ENCODE measurements at regions not wholly inside any gene's neighbourhood (a gene's known extent, or its start where the extent isn't known, plus 50 kb on each side); places are given as distances from the start of the nearest gene placed in this dataset.

DNA sequence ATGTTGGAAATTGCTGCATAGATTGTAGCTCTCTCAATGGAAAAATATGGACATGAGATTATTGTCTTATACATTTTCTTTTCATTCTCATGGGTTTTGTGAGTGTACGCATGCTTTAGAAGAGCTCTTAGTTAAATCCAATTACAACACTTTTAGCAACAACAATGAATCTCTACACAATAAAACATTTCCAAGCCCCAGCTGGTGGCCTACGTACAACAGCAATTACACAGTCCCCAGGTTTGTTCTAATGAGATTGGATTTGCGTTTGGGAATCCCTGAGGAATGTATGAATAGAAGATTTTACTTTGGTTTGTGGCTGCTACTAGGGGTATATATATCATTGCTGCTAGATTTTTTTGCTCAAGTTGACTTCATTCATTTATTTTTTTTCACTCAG lies 98.6 kb downstream of the FHDC1 start:
- no peak overlapping the region for H3K4me3 ChIP-seq
- intact Hi-C loops (cut with DNase I), result no loop called here
- H3K27me3 ChIP-seq (replicated peaks; ENCODE audit: insufficient read depth), result no peaks in the 10 kb centered on the region
- TF ChIP-seq POLR2AphosphoS5 (IDR thresholded peaks at IDR 0.05) (no peak), POLR2A (IDR thresholded peaks at IDR 0.05) (no peak)
- TF ChIP-seq, protein P1, sequence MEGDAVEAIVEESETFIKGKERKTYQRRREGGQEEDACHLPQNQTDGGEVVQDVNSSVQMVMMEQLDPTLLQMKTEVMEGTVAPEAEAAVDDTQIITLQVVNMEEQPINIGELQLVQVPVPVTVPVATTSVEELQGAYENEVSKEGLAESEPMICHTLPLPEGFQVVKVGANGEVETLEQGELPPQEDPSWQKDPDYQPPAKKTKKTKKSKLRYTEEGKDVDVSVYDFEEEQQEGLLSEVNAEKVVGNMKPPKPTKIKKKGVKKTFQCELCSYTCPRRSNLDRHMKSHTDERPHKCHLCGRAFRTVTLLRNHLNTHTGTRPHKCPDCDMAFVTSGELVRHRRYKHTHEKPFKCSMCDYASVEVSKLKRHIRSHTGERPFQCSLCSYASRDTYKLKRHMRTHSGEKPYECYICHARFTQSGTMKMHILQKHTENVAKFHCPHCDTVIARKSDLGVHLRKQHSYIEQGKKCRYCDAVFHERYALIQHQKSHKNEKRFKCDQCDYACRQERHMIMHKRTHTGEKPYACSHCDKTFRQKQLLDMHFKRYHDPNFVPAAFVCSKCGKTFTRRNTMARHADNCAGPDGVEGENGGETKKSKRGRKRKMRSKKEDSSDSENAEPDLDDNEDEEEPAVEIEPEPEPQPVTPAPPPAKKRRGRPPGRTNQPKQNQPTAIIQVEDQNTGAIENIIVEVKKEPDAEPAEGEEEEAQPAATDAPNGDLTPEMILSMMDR (IDR thresholded peaks at IDR 0.05), result no peak
- 79% methylated on average over 3 of the region's 3 CpGs for WGBS
- DNase-seq (ENCODE audit: low spot score), result no peak
- H3K4me1 ChIP-seq (replicated peaks), result peaks cover 2% of the 10 kb centered on the region
- no peaks in the 10 kb centered on the region for H3K9me3 ChIP-seq
- no peaks in the 10 kb centered on the region for H3K36me3 ChIP-seq
- no peak overlapping the region for H3K27ac ChIP-seq

DNA sequence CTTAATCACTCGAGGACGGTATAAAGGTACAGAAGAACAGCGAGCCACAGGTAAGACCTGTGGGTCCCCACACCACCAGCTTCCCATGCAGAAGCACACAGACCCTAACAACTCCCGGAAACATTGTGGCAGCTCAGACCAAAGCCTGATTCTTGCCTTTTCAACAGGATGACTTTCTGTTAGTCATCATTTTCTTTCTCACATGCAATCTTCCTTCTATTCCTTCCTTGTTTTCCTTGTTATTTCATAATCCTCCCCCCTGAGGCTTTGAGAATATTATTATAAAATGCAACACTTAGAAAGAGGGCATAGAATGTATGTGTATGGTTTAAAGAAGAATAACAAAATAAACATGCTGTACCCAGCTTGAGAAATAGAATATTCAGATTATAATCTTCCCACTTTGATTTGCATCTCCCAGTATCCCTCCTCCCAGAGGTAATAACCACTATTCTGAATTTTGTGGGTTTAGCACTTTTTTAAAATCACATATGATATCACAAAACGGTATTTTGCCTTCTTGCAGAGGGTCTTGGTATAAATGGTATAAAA lies 100.9 kb downstream of the FHDC1 start:
- intact Hi-C loops (cut with DNase I), result no loop called here
- no peaks in the 10 kb centered on the region for H3K36me3 ChIP-seq
- H3K4me1 ChIP-seq (replicated peaks), result peaks cover 2% of the 10 kb centered on the region
- no peaks in the 10 kb centered on the region for H3K27me3 ChIP-seq (replicated peaks; ENCODE audit: insufficient read depth)
- H3K9me3 ChIP-seq, result no peaks in the 10 kb centered on the region
- TF ChIP-seq POLR2A (IDR thresholded peaks at IDR 0.05) (no peak), POLR2AphosphoS5 (IDR thresholded peaks at IDR 0.05) (no peak)
- TF ChIP-seq, protein P1 (IDR thresholded peaks at IDR 0.05), result no peak
- DNase-seq (ENCODE audit: low spot score), result no peak
- WGBS, result 84% methylated on average over 5 of the region's 5 CpGs
- H3K27ac ChIP-seq, result no peak overlapping the region
- no peak overlapping the region for H3K4me3 ChIP-seq

DNA sequence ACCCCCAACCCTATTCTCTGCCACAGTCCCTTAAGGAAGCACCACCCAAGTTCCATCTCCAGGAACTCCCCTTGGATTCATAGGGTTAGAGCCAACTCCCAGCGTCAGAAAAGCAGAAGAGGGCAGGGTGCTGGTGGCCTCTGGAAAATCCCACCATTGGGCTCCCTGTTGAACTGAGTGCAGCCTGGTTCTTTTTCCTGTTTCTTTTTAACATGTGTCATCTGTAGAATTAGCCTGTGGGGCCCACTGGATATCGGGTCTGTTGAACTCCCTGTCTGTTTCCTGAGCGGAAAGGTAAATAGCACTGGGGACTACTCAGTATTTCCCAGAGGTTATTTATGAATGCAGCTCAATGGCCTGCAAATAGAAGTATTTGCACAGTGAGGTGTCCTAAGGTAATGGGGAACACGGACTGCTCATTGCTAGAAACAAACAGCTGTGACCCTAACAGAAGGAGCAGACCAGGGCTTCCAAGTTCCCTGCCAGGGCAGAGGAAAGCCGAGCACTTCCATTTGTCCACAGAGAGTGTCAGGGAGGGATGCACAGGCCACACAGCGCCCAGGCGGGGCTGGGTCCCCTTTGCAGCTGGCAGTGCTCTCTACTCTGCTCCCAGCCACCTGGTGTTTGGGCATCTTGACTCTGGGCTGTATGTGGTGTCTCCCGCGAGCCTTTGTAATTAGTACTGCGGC lies 102.6 kb downstream of the FHDC1 start:
- Histone ChIP-seq H3K36me3 (no peaks in the 10 kb centered on the region), H3K27me3 (replicated peaks; ENCODE audit: insufficient read depth) (no peaks in the 10 kb centered on the region), H3K4me1 (replicated peaks) (peaks cover 2% of the 10 kb centered on the region), H3K4me3 (no peak overlapping the region), H3K9me3 (no peaks in the 10 kb centered on the region), H3K27ac (peak overlapping the region in 1 of 2 donors; percentile 52)
- intact Hi-C loops (cut with DNase I), result no loop called here
- WGBS, result 53% methylated on average over 10 of the region's 10 CpGs
- DNase-seq (ENCODE audit: low spot score), result peak; percentile 42
- TF ChIP-seq POLR2AphosphoS5 (IDR thresholded peaks at IDR 0.05) (peak; percentile 66), POLR2A (IDR thresholded peaks at IDR 0.05) (no peak)

DNA sequence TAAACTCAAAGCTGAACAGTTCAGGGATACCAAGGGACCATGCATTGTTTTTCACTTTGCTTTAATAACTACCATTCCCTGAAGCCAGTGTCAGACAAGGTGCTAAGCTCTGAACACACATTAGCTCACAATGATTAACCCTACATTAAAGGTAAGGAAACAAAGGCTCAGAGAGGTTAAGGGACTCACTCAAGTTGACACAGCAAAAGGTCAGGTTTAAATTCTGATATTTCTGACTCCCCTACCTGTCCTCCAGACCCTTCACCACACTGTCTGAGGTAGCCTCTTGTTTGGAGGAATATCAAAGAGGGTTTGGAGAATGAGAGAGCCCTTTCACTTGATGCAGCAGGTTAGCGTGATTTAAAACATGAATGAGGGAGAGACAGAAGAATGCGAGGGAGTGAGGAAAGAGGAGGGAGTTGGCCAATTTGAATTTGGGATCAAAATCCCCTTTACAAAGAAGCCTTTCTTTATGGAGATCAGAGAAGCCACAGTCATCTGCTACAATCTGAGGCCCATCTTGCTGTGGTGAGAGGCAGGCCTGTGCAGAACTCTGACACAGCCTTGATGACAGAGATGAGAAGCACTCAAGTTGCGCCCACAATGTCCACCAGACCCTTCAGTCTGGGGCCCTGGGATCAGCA lies 103.5 kb downstream of the FHDC1 start:
- H3K4me3 ChIP-seq, result no peak overlapping the region
- 88% methylated on average over 3 of the region's 3 CpGs for WGBS
- H3K27ac ChIP-seq, result peak overlapping the region in 1 of 2 donors; percentile 52
- peaks cover 2% of the 10 kb centered on the region for H3K4me1 ChIP-seq (replicated peaks)
- intact Hi-C loops (cut with DNase I), result no loop called here
- H3K36me3 ChIP-seq, result no peaks in the 10 kb centered on the region
- TF ChIP-seq POLR2AphosphoS5 (IDR thresholded peaks at IDR 0.05) (no peak), POLR2A (IDR thresholded peaks at IDR 0.05) (no peak)
- TF ChIP-seq, protein P1 (IDR thresholded peaks at IDR 0.05), result no peak
- H3K9me3 ChIP-seq, result no peaks in the 10 kb centered on the region
- no peak for DNase-seq (ENCODE audit: low spot score)
- no peaks in the 10 kb centered on the region for H3K27me3 ChIP-seq (replicated peaks; ENCODE audit: insufficient read depth)

DNA sequence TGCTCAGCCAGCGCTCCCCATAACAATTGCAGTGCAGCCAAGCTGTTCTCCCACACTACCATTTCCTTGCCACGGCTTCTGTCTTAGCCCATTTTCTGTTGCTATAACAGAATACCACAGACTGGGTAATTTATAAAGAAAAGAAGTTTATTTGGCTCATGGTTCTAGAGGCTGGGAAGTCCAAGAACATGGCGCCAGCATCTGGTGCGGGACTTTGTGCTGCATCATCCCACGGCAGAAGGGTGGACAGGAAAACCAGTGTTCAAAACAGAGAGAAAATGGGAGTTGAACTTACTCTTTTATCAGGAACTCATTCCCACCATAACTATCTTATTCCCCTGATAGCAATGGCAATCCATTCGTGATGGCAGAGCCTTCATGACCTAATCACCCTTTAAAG lies 104.6 kb downstream of the FHDC1 start:
- Histone ChIP-seq H3K27me3 (replicated peaks; ENCODE audit: insufficient read depth) (no peaks in the 10 kb centered on the region), H3K36me3 (no peaks in the 10 kb centered on the region), H3K4me3 (no peak overlapping the region), H3K9me3 (no peaks in the 10 kb centered on the region), H3K4me1 (replicated peaks) (peaks cover 2% of the 10 kb centered on the region), H3K27ac (no peak overlapping the region)
- intact Hi-C loops (cut with DNase I), result no loop called here
- TF ChIP-seq POLR2A (IDR thresholded peaks at IDR 0.05) (no peak), POLR2AphosphoS5 (IDR thresholded peaks at IDR 0.05) (no peak)
- TF ChIP-seq, protein P1 (IDR thresholded peaks at IDR 0.05), result no peak
- DNase-seq (ENCODE audit: low spot score), result no peak
- 90% methylated on average over 6 of the region's 6 CpGs for WGBS
